Progenitor cell of endocrine pancreas (in vitro differentiated cells): ENCODE measurements at regions not wholly inside any gene's neighbourhood (a gene's known extent, or its start where the extent isn't known, plus 50 kb on each side); places are given as distances from the start of the nearest gene placed in this dataset.
"Not testable (repeated sequence)": the region's sequence is repeated elsewhere in the genome, so short reads cannot be mapped to it uniquely, and the experiment has no call there.

ENCODE experiments used
- DNase-seq: peaks from one replicate; pipeline ENCODE4 v3.0.0; 2021; ENCODE audit warnings: low spot score; ENCODE audit not compliant: unreplicated experiment
- H3K27ac Mint-ChIP-seq: 2 replicates; pipeline ENCODE4 v1.8.0; 2021; ENCODE audit warnings: mild to moderate bottlenecking, moderate library complexity, mixed read lengths
- H3K27me3 Mint-ChIP-seq: 2 replicates; pipeline ENCODE4 v1.8.0; 2021; ENCODE audit warnings: mixed read lengths
- H3K36me3 Mint-ChIP-seq: 2 replicates; pipeline ENCODE4 v1.8.0; 2022; ENCODE audit warnings: mixed read lengths; ENCODE audit not compliant: insufficient read depth
- H3K4me1 Mint-ChIP-seq: 2 replicates; pipeline ENCODE4 v1.8.0; 2021; ENCODE audit warnings: low read depth, mixed read lengths
- H3K4me3 Mint-ChIP-seq: 2 replicates; pipeline ENCODE4 v1.8.0; 2021; ENCODE audit warnings: low read depth, mild to moderate bottlenecking, moderate library complexity, mixed read lengths
- H3K9me3 Mint-ChIP-seq: 2 replicates; pipeline ENCODE4 v1.8.0; 2021; ENCODE audit warnings: low read depth, mixed read lengths
- CTCF ChIP-seq: fragments of 200-600 bp; sonication (generic); IDR thresholded peaks from one replicate; pipeline ENCODE4 v1.5.0; 2021; ENCODE audit warnings: antibody characterized with exemption, mild to moderate bottlenecking; ENCODE audit not compliant: unreplicated experiment

- not testable (repeated sequence) for DNase-seq, H3K9me3 Mint-ChIP-seq, H3K4me1 Mint-ChIP-seq
Observed at GRCh38 chr22:16389256-16389655, 203.4 kb downstream of the CCT8L2 start.

GRCh38 chr22:16388616-16389015 is 204.0 kb downstream of the CCT8L2 start:
- not testable (repeated sequence) for H3K27me3 Mint-ChIP-seq, H3K36me3 Mint-ChIP-seq, DNase-seq, H3K4me3 Mint-ChIP-seq, H3K27ac Mint-ChIP-seq, H3K9me3 Mint-ChIP-seq, H3K4me1 Mint-ChIP-seq

More at GRCh38 chr22:16389256-16389655, 203.4 kb downstream of the CCT8L2 start:
- H3K36me3 Mint-ChIP-seq, H3K27ac Mint-ChIP-seq, H3K27me3 Mint-ChIP-seq, H3K4me3 Mint-ChIP-seq: not testable (repeated sequence)

GRCh38 chr22:16388127-16388526 is 204.5 kb downstream of the CCT8L2 start:
- DNase-seq, H3K27ac Mint-ChIP-seq, H3K4me3 Mint-ChIP-seq, H3K36me3 Mint-ChIP-seq, H3K27me3 Mint-ChIP-seq, H3K4me1 Mint-ChIP-seq, H3K9me3 Mint-ChIP-seq: not testable (repeated sequence)

- H3K36me3 Mint-ChIP-seq, H3K4me3 Mint-ChIP-seq, H3K9me3 Mint-ChIP-seq, H3K4me1 Mint-ChIP-seq, H3K27ac Mint-ChIP-seq, DNase-seq, H3K27me3 Mint-ChIP-seq: not testable (repeated sequence)
Observed at GRCh38 chr22:16387543-16387942, 205.1 kb downstream of the CCT8L2 start.

GRCh38 chr22:16387088-16387487 is 205.5 kb downstream of the CCT8L2 start:
- no peaks in the 10 kb centered on the region for H3K9me3 Mint-ChIP-seq
- peaks cover 2% of the 10 kb centered on the region for H3K36me3 Mint-ChIP-seq
- DNase-seq: no peak
- H3K27ac Mint-ChIP-seq: no peak overlapping the region
- no peak overlapping the region for H3K4me3 Mint-ChIP-seq
- H3K4me1 Mint-ChIP-seq: no peaks in the 10 kb centered on the region
- no peak for TF ChIP-seq CTCF
- no peaks in the 10 kb centered on the region for H3K27me3 Mint-ChIP-seq

- H3K36me3 Mint-ChIP-seq, H3K4me3 Mint-ChIP-seq, H3K4me1 Mint-ChIP-seq, H3K9me3 Mint-ChIP-seq, H3K27me3 Mint-ChIP-seq, DNase-seq, H3K27ac Mint-ChIP-seq: not testable (repeated sequence)
Observed at GRCh38 chr22:16361328-16361727, 231.3 kb downstream of the CCT8L2 start.

- not testable (repeated sequence) for DNase-seq, H3K9me3 Mint-ChIP-seq, H3K4me3 Mint-ChIP-seq, H3K4me1 Mint-ChIP-seq, H3K36me3 Mint-ChIP-seq, H3K27me3 Mint-ChIP-seq, H3K27ac Mint-ChIP-seq
Observed at GRCh38 chr22:16352637-16353036, 240.0 kb downstream of the CCT8L2 start.

GRCh38 chr22:16347083-16347482 is 245.5 kb downstream of the CCT8L2 start:
- not testable (repeated sequence) for H3K27me3 Mint-ChIP-seq, H3K4me1 Mint-ChIP-seq, H3K27ac Mint-ChIP-seq, H3K9me3 Mint-ChIP-seq, H3K36me3 Mint-ChIP-seq, H3K4me3 Mint-ChIP-seq, DNase-seq

- not testable (repeated sequence) for H3K9me3 Mint-ChIP-seq, H3K27ac Mint-ChIP-seq, H3K36me3 Mint-ChIP-seq, H3K4me3 Mint-ChIP-seq, DNase-seq, H3K4me1 Mint-ChIP-seq, H3K27me3 Mint-ChIP-seq
Observed at GRCh38 chr22:16315565-16315964, 277.0 kb downstream of the CCT8L2 start.
